CD4-positive, alpha-beta T cell (primary cell): ENCODE measurements at regions not wholly inside any gene's neighbourhood (a gene's known extent, or its start where the extent isn't known, plus 50 kb on each side); places are given as distances from the start of the nearest gene placed in this dataset.

Source experiments
- ATAC-seq: fragments of 200-7000 bp; cut with Tn5 transposase; one replicate; pipeline ENCODE4 v1.10.0; 2022; ENCODE audit warnings: mild to moderate bottlenecking; ENCODE audit not compliant: poor library complexity
- CTCF ChIA-PET: fragments of 350-600 bp; sonication (Branson Sonifier 250); formaldehyde crosslinking; loops from one replicate; lab custom pipeline; 2021; ENCODE audit warnings: antibody characterized with exemption, inconsistent platforms; lab: Charles Lee
- POLR2A ChIA-PET: fragments of 350-600 bp; sonication (Branson Sonifier 250); formaldehyde crosslinking; loops from one replicate; lab custom pipeline; 2021; ENCODE audit warnings: antibody characterized with exemption, inconsistent platforms; lab: Charles Lee
- DNase-seq, 14 experiments: peaks; one replicate each; pipeline ENCODE4 v3.0.0-alpha.2; 2013 to 2020; ENCODE audit warnings: mixed read lengths in 2 of 14
- H3K27ac ChIP-seq, 2 donors: one replicate each; pipeline versions ENCODE4 v1.5.1 to v1.7.0; 2013; ENCODE audit warnings: low read length in 2 of 2, low read depth in 1 of 2, mild to moderate bottlenecking in 1 of 2
- H3K27me3 ChIP-seq, 2 experiments: 1 replicate in 1 of 2; 2 replicates in 1 of 2; pipeline versions ENCODE4 v1.6.1 to v1.7.0; 2013; ENCODE audit warnings: low read length in 2 of 2, control low read depth in 1 of 2, mild to moderate bottlenecking in 1 of 2, moderate library complexity in 1 of 2; ENCODE audit not compliant: insufficient read depth in 2 of 2, control insufficient read depth in 1 of 2
- H3K36me3 ChIP-seq: one replicate; pipeline ENCODE4 v1.6.1; 2013; ENCODE audit warnings: low read length, control low read depth; ENCODE audit not compliant: insufficient read depth
- H3K4me1 ChIP-seq: one replicate; pipeline ENCODE4 v1.6.1; 2013; ENCODE audit warnings: low read length, control low read depth; ENCODE audit not compliant: insufficient read depth
- H3K4me3 ChIP-seq: one replicate; pipeline ENCODE4 v1.5.1; 2013; ENCODE audit warnings: mild to moderate bottlenecking, low read length, moderate library complexity
- H3K9me3 ChIP-seq, 2 experiments: 1 replicate in 1 of 2; 2 replicates in 1 of 2; pipeline versions ENCODE4 v1.6.1 to v1.7.0; 2013; ENCODE audit warnings: low read length in 2 of 2, mild to moderate bottlenecking in 2 of 2, control low read depth in 1 of 2, moderate library complexity in 1 of 2; ENCODE audit not compliant: control insufficient read depth in 1 of 2, insufficient read depth in 1 of 2
- H3K27ac Mint-ChIP-seq: one replicate; pipeline ENCODE4 v1.8.0; 2020; ENCODE audit warnings: mixed read lengths
- H3K27me3 Mint-ChIP-seq: one replicate; pipeline ENCODE4 v1.8.0; 2021; ENCODE audit warnings: mixed read lengths
- H3K36me3 Mint-ChIP-seq: one replicate; pipeline ENCODE4 v1.8.0; 2021; ENCODE audit warnings: low read depth, mixed read lengths
- H3K4me1 Mint-ChIP-seq: one replicate; pipeline ENCODE4 v1.8.0; 2021; ENCODE audit warnings: low read depth, mixed read lengths
- H3K4me3 Mint-ChIP-seq: one replicate; pipeline ENCODE4 v1.8.0; 2020; ENCODE audit warnings: mild to moderate bottlenecking, mixed read lengths
- H3K9me3 Mint-ChIP-seq: one replicate; pipeline ENCODE4 v1.8.0; 2020; ENCODE audit warnings: mixed read lengths
- intact Hi-C, 2 experiments: fragments of 100-400 bp; cut with DNase I in 1 of 2; cut with micrococcal nuclease in 1 of 2; formaldehyde crosslinking; loops; one replicate each; pipeline versions ENCODE4 v1.15.1 to v1.9.0; 2023 to 2025; cut with DNase I, micrococcal nuclease
- TF ChIP-seq, protein P1 (sequence below): fragments of 200-600 bp; IDR thresholded peaks from one replicate; pipeline ENCODE4 v1.8.0; 2022; ENCODE audit warnings: antibody characterized with exemption, mild to moderate bottlenecking

DNA sequence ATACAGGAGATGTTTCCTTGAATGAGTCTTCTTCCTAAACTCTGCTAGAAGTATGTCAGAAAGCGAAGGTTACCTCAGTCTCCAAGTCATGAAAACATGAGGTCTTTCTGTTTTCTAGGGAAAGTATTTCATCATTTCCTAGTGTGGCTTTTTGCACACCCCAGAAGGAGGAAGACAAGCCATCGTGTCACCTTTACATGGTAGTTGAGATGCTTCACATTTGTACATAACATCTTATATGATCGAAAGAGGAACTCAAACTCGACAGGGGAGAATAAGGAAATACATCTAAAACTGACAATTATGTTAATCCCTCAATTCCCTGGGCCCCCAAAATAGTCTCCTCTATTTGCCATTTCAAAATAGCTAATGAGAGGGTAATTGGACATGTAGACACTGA is 214.1 kb upstream of the PLEKHG7 start:
- H3K36me3 ChIP-seq, result no peaks in the 10 kb centered on the region
- H3K36me3 Mint-ChIP-seq, result no peaks in the 10 kb centered on the region
- no peaks in the 10 kb centered on the region for H3K9me3 ChIP-seq
- H3K4me1 ChIP-seq, result no peaks in the 10 kb centered on the region
- H3K27ac Mint-ChIP-seq, result no peak overlapping the region
- H3K27me3 Mint-ChIP-seq, result no peaks in the 10 kb centered on the region
- ATAC-seq, result no peak
- no peak overlapping the region for H3K27ac ChIP-seq
- ChIA-PET CTCF (no interaction called here), POLR2A (no interaction called here)
- H3K9me3 Mint-ChIP-seq, result no peaks in the 10 kb centered on the region
- H3K4me1 Mint-ChIP-seq, result peaks cover 15% of the 10 kb centered on the region
- TF ChIP-seq, protein P1, sequence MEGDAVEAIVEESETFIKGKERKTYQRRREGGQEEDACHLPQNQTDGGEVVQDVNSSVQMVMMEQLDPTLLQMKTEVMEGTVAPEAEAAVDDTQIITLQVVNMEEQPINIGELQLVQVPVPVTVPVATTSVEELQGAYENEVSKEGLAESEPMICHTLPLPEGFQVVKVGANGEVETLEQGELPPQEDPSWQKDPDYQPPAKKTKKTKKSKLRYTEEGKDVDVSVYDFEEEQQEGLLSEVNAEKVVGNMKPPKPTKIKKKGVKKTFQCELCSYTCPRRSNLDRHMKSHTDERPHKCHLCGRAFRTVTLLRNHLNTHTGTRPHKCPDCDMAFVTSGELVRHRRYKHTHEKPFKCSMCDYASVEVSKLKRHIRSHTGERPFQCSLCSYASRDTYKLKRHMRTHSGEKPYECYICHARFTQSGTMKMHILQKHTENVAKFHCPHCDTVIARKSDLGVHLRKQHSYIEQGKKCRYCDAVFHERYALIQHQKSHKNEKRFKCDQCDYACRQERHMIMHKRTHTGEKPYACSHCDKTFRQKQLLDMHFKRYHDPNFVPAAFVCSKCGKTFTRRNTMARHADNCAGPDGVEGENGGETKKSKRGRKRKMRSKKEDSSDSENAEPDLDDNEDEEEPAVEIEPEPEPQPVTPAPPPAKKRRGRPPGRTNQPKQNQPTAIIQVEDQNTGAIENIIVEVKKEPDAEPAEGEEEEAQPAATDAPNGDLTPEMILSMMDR, result no peak
- no peak overlapping the region for H3K4me3 Mint-ChIP-seq
- intact Hi-C loops, result no loop called here
- H3K4me3 ChIP-seq, result no peak overlapping the region
- H3K27me3 ChIP-seq, result no peaks in the 10 kb centered on the region
- peak in 1 of 14 experiments; percentile 8 for DNase-seq

DNA sequence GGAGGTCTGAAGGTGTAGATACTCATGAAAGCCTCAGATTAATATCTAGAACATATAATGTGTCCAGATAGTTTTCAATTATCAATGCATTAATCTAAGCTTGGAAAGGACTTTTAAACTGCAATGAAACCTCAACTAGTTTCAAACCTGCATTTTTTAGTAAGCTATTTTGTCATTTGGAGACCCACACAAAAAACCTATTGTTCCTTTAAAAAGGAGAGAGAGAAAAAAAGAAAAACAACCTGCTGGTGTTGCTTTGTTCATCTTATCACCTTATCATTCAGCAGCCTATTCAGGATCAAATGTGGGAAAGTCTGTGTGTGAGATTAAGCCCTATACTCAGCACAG is 215.7 kb upstream of the PLEKHG7 start:
- Histone ChIP-seq H3K36me3 (no peaks in the 10 kb centered on the region), H3K4me1 (no peaks in the 10 kb centered on the region), H3K27me3 (no peaks in the 10 kb centered on the region), H3K27ac (no peak overlapping the region), H3K9me3 (no peaks in the 10 kb centered on the region), H3K4me3 (no peak overlapping the region)
- ChIA-PET POLR2A (interaction anchor here (1.1 to 1.2 kb wide), 2 partner anchors 18 to 88 kb away, joined by 4 to 5 read pairs; no protein-coding TSS in a partner anchor), CTCF (no interaction called here)
- TF ChIP-seq, protein P1, result no peak
- Mint-ChIP-seq H3K9me3 (peaks cover 3% of the 10 kb centered on the region), H3K4me1 (peaks cover 15% of the 10 kb centered on the region), H3K27ac (no peak overlapping the region), H3K4me3 (no peak overlapping the region), H3K27me3 (no peaks in the 10 kb centered on the region), H3K36me3 (no peaks in the 10 kb centered on the region)
- ATAC-seq (no peak), DNase-seq (no peak)
- intact Hi-C loops, result no loop called here

DNA sequence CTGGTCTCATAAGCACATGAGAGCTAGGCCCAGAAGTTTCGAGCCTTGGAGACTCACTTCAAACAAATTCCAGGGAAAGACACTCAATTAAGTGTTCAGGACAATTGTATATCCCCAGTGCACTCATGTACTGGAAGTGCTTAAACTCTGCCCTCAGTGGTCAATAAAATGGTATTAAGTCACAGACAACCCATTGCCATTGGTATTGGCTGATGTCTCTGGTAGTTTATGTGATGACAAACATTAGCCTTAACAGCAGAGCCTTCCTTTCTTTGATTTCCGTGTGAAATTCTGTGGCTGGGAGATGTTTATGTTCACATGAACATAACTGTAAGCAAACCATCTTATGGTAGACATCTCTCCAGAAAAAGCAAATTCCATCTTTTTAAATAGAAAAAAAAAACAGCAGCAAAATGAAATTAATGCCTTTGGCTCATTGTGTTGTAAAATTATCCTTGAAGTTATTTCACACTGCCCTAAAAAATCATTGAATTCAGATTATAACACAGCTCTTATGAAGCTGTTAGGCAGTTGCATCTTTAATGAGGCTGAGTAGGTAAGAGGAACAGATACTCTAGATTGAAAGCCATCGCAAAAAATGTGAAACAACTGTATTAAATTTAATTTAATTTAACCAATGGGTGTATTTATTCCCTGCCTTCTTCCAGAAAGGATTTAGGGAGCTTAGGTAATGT is 216.2 kb upstream of the PLEKHG7 start:
- intact Hi-C loops, result no loop called here
- Mint-ChIP-seq H3K4me1 (peaks cover 15% of the 10 kb centered on the region), H3K36me3 (no peaks in the 10 kb centered on the region), H3K9me3 (peaks cover 3% of the 10 kb centered on the region), H3K27me3 (no peaks in the 10 kb centered on the region), H3K27ac (no peak overlapping the region), H3K4me3 (no peak overlapping the region)
- ATAC-seq, result no peak
- Histone ChIP-seq H3K27ac (no peak overlapping the region), H3K27me3 (no peaks in the 10 kb centered on the region), H3K9me3 (no peaks in the 10 kb centered on the region), H3K36me3 (no peaks in the 10 kb centered on the region), H3K4me1 (no peaks in the 10 kb centered on the region), H3K4me3 (no peak overlapping the region)
- CTCF ChIA-PET, result no interaction called here
- POLR2A ChIA-PET, result interaction anchor here (1.1 to 1.2 kb wide), 2 partner anchors 19 to 88 kb away, joined by 4 to 5 read pairs; no protein-coding TSS in a partner anchor
- DNase-seq, result no peak
- TF ChIP-seq, protein P1, result no peak
